ENCODE measurements at regions not wholly inside any gene's neighbourhood (a gene's known extent, or its start where the extent isn't known, plus 50 kb on each side); places are given as distances from the start of the nearest gene placed in this dataset.

DNA sequence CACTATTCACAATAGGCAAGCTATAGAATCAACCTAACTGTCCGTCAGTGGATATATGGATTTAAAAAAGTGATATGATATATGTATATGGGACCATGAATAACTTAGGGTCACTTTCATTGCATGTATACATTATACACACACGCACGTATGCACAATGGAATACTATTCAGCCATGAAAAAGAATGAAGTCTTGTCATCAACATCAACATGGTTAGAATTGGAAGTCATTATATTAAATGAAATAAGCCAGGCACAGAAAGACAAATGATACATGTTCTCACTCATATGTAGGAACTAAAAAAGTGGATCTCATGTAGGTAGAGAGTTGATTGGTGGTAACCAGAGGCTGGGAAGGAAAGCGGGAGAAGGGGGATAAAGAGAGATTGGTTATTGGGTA is 234.3 kb downstream of the VRK1 start:
- Mint-ChIP-seq H3K27ac (ENCODE audit: unreplicated experiment) (no peak overlapping the region), H3K36me3 (ENCODE audit: low read depth, unreplicated experiment) (peaks cover 4% of the 10 kb centered on the region), H3K9me3 (ENCODE audit: unreplicated experiment) (peaks cover 4% of the 10 kb centered on the region)

DNA sequence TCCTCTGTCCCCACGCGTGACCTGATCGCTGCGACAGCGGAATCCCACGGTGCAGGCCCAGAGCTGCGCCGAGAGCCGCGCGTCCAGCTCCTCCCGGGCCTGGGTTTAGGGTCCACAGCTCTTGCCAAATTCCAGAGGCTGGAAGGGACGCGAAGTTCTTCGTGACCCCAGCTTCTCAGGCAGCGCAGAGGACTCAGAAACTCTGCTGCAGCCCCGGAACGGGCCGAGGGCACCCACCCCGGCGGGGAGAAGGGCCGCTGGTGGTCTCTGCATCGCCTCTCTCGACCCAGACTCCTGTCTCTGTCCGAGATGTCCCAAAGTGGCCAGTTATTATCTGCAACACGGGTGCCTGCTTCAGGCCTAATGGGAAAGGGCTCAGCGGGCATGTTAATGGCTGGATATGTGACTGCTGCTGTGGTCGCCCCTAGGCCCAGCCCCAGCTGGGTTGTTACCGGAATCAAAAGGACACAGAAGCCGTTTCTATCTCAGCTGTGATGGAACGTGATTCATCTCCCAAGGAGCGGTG is 236.4 kb downstream of the VRK1 start:
- peaks cover 4% of the 10 kb centered on the region for H3K4me1 Mint-ChIP-seq (ENCODE audit: unreplicated experiment)
- H3K36me3 Mint-ChIP-seq (ENCODE audit: low read depth, unreplicated experiment) = peaks cover 4% of the 10 kb centered on the region
- TF ChIP-seq CTCF (IDR thresholded peaks at IDR 0.05; ENCODE audit: unreplicated experiment) = no peak
- peaks cover 9% of the 10 kb centered on the region for H3K27me3 Mint-ChIP-seq (ENCODE audit: unreplicated experiment)
- no peak overlapping the region for H3K27ac Mint-ChIP-seq (ENCODE audit: unreplicated experiment)
- no peak overlapping the region for H3K4me3 Mint-ChIP-seq (ENCODE audit: unreplicated experiment)
- H3K9me3 Mint-ChIP-seq (ENCODE audit: unreplicated experiment) = peaks cover 4% of the 10 kb centered on the region
- no peak for DNase-seq (ENCODE audit: low spot score)

More for the DNA sequence above, 234.3 kb downstream of the VRK1 start:
- Mint-ChIP-seq H3K4me3 (ENCODE audit: unreplicated experiment) (no peak overlapping the region), H3K4me1 (ENCODE audit: unreplicated experiment) (peaks cover 4% of the 10 kb centered on the region), H3K27me3 (ENCODE audit: unreplicated experiment) (peaks cover 9% of the 10 kb centered on the region)
- no peak for TF ChIP-seq CTCF (IDR thresholded peaks at IDR 0.05; ENCODE audit: unreplicated experiment)
- no peak for DNase-seq (ENCODE audit: low spot score)

DNA sequence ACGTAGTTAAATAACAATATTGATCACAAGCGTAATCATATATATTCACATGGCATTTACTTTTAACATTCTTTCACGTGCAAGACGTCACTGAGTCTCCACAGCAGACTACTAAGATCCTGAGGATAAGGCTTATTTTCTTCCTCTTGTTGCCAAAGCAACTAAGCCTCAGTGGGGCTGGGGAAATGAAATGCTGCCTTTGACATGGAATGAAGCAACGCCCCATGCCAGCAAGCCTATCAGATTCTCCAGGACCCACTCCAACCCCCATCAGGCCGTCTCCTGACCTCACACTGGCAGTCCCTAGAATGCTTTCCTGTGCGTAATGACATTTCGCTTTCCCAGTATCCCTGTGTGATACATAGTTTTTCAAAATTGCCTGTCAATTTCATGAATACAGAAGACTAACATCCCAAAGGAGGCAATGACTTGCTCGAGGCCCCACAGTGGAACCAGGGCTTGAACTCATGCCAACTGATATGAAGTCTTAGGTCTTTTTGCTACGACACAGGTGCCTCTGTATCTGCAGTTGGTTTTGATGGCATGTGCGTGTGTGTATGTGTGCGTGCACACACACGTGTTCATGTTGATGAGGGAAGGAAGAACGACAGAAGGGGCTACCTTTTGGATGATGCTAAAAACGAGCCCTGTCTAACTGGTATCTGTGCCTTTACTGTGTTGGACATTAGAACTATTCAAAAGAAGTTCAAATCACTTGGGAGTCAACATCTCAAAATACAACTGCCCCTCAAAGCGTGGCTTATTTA is 239.1 kb downstream of the VRK1 start:
- no peak for TF ChIP-seq CTCF (IDR thresholded peaks at IDR 0.05; ENCODE audit: unreplicated experiment)
- Mint-ChIP-seq H3K36me3 (ENCODE audit: low read depth, unreplicated experiment) (peaks cover 4% of the 10 kb centered on the region), H3K4me3 (ENCODE audit: unreplicated experiment) (no peak overlapping the region), H3K9me3 (ENCODE audit: unreplicated experiment) (peaks cover 4% of the 10 kb centered on the region), H3K27ac (ENCODE audit: unreplicated experiment) (no peak overlapping the region), H3K27me3 (ENCODE audit: unreplicated experiment) (peaks cover 9% of the 10 kb centered on the region), H3K4me1 (ENCODE audit: unreplicated experiment) (peaks cover 4% of the 10 kb centered on the region)
- DNase-seq (ENCODE audit: low spot score) = no peak

- no peaks in the 10 kb centered on the region for H3K36me3 Mint-ChIP-seq (ENCODE audit: low read depth, unreplicated experiment)
- no peak for TF ChIP-seq CTCF (IDR thresholded peaks at IDR 0.05; ENCODE audit: unreplicated experiment)
- no peak overlapping the region for H3K27ac Mint-ChIP-seq (ENCODE audit: unreplicated experiment)
- H3K27me3 Mint-ChIP-seq (ENCODE audit: unreplicated experiment) = peaks cover 3% of the 10 kb centered on the region
- no peak overlapping the region for H3K4me3 Mint-ChIP-seq (ENCODE audit: unreplicated experiment)
- H3K4me1 Mint-ChIP-seq (ENCODE audit: unreplicated experiment) = no peaks in the 10 kb centered on the region
- no peak for DNase-seq (ENCODE audit: low spot score)
- no peaks in the 10 kb centered on the region for H3K9me3 Mint-ChIP-seq (ENCODE audit: unreplicated experiment)
Observed at GRCh38 chr14:97039717-97040363, 242.7 kb downstream of the VRK1 start.

DNA sequence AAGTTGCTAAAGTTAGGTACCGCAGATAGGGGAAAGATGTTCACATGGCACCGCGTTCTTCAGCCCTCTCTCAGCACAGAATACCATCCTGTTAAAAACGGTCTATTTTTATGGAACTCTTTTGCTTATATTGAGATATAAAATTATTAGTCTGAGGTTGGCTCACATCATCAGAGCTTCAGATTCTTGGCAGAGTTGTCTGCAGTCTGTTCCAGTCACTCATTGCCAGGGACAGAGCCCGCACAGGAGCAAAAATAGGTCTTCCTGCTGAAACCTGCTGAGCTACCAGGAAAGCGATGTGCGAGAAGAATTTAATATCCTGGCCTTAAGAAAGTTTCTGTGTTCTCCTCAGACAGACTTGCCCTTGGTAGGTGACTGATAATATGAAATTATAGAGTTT is 249.8 kb downstream of the VRK1 start:
- no peak for TF ChIP-seq CTCF (IDR thresholded peaks at IDR 0.05; ENCODE audit: unreplicated experiment)
- Mint-ChIP-seq H3K27me3 (ENCODE audit: unreplicated experiment) (peaks cover 3% of the 10 kb centered on the region), H3K9me3 (ENCODE audit: unreplicated experiment) (no peaks in the 10 kb centered on the region), H3K4me3 (ENCODE audit: unreplicated experiment) (no peak overlapping the region), H3K4me1 (ENCODE audit: unreplicated experiment) (no peaks in the 10 kb centered on the region), H3K36me3 (ENCODE audit: low read depth, unreplicated experiment) (no peaks in the 10 kb centered on the region), H3K27ac (ENCODE audit: unreplicated experiment) (no peak overlapping the region)
- no peak for DNase-seq (ENCODE audit: low spot score)
